Adrenal gland (tissue), 9 donors: ENCODE measurements at regions not wholly inside any gene's neighbourhood (a gene's known extent, or its start where the extent isn't known, plus 50 kb on each side); places are given as distances from the start of the nearest gene placed in this dataset.

Experiments
- DNase-seq, 7 donors: peaks; one replicate each; pipeline ENCODE4 v3.0.0-alpha.2; 2019 to 2020
- H3K27ac ChIP-seq, 5 donors: fragments of 200-600 bp; sonication (generic) in 4 of 5; 1 replicate in 3 of 5; 2 replicates in 2 of 5; pipeline versions ENCODE4 v1.5.1 to v1.8.0; 2016 to 2020; ENCODE audit warnings: mild to moderate bottlenecking in 1 of 5
- H3K27me3 ChIP-seq: fragments of 200-600 bp; 2 replicates; pipeline ENCODE4 v1.8.0; 2021
- H3K36me3 ChIP-seq, 2 donors: fragments of 200-600 bp; replicated peaks in 1 of 2; 1 replicate in 1 of 2; 2 replicates in 1 of 2; pipeline versions ENCODE4 v1.5.1 to v1.8.0; 2018 to 2022
- H3K4me1 ChIP-seq, 2 donors: fragments of 200-600 bp; replicated peaks in 1 of 2; 1 replicate in 1 of 2; 2 replicates in 1 of 2; pipeline versions ENCODE4 v1.5.1 to v1.8.0; 2018 to 2021
- H3K4me3 ChIP-seq, 4 donors: fragments of 200-600 bp; sonication (generic) in 3 of 4; one replicate each; pipeline ENCODE4 v1.5.1; 2016 to 2018
- H3K9me3 ChIP-seq, 3 donors: fragments of 200-600 bp; sonication (generic) in 1 of 3; replicated peaks in 1 of 3; 1 replicate in 2 of 3; 2 replicates in 1 of 3; pipeline versions ENCODE4 v1.5.1 to v1.8.0; 2016 to 2021
- CTCF ChIP-seq, 6 experiments: fragments of 450-650 bp in 4 of 6; fragments of 200-600 bp in 2 of 6; sonication (generic) in 1 of 6; IDR thresholded peaks; 1 replicate in 5 of 6; 2 replicates in 1 of 6; pipeline versions ENCODE4 v1.5.1 to v1.8.0; 2016 to 2021; ENCODE audit warnings: antibody characterized with exemption in 6 of 6, mild to moderate bottlenecking in 2 of 6, moderate library complexity in 1 of 6
- POLR2A ChIP-seq, 2 donors: fragments of 450-650 bp; IDR thresholded peaks; one replicate each; pipeline ENCODE4 v1.6.1; 2017; ENCODE audit warnings: antibody characterized with exemption in 2 of 2, mild to moderate bottlenecking in 2 of 2, moderate library complexity in 1 of 2
- WGBS, 4 donors: extraction: QIAGEN DNeasy Blood & Tissue Kit in 2 of 4; methylation state at CpG; one replicate each; pipeline versions ENCODE4 v1.1.5 to v1.1.7; 2013 to 2017; 5-methylcytosine and 5-hydroxymethylcytosine counted together
- intact Hi-C, 2 donors: fragments of 100-400 bp; cut with DNase I; formaldehyde crosslinking; loops; one replicate each; pipeline versions ENCODE4 v1.14.1 to v1.15.0; 2022 to 2023
- donor health status: healthy with polysubstance abuse.
- donor health status: Bipolar disorder and iron deficiency.
- donor health status: DM: yes; HTN: yes; CAD: no.
- donor health status: DM: no; HTN: no; CAD: no.
- donor health status: DM: no; HTN: no; CAD: no.

- no peaks in the 10 kb centered on the region for H3K9me3 ChIP-seq
- H3K27me3 ChIP-seq: no peaks in the 10 kb centered on the region
- H3K4me3 ChIP-seq: no peak overlapping the region
- no peak for DNase-seq
- intact Hi-C loops: no loop called here
- H3K4me1 ChIP-seq: no peaks in the 10 kb centered on the region
- WGBS, 4 donors: 79 to 91% (median 86%) methylated on average over 12 of the region's 12 CpGs
- no peaks in the 10 kb centered on the region for H3K36me3 ChIP-seq
- TF ChIP-seq POLR2A (IDR thresholded peaks at IDR 0.05) (no peak), CTCF (IDR thresholded peaks at IDR 0.05) (no peak)
- no peak overlapping the region for H3K27ac ChIP-seq
Observed at GRCh38 chr10:2014541-2014940, 277.2 kb upstream of the ADARB2 start.

- DNase-seq: no peak
- no peaks in the 10 kb centered on the region for H3K27me3 ChIP-seq
- H3K27ac ChIP-seq: no peak overlapping the region
- no peaks in the 10 kb centered on the region for H3K36me3 ChIP-seq
- H3K4me1 ChIP-seq: no peaks in the 10 kb centered on the region
- H3K4me3 ChIP-seq: no peak overlapping the region
- no peaks in the 10 kb centered on the region for H3K9me3 ChIP-seq
- 66 to 81% (median 74%) methylated on average over 4 to 5 of the region's 5 CpGs for WGBS, 4 donors
- TF ChIP-seq CTCF (IDR thresholded peaks at IDR 0.05) (no peak), POLR2A (IDR thresholded peaks at IDR 0.05) (no peak)
- intact Hi-C loops: no loop called here
Observed at GRCh38 chr10:2012209-2012608, 274.9 kb upstream of the ADARB2 start.

- H3K27me3 ChIP-seq: no peaks in the 10 kb centered on the region
- no peaks in the 10 kb centered on the region for H3K36me3 ChIP-seq
- H3K4me3 ChIP-seq: no peak overlapping the region
- no peak for DNase-seq
- no peak for TF ChIP-seq CTCF (IDR thresholded peaks at IDR 0.05)
- no peak for TF ChIP-seq POLR2A (IDR thresholded peaks at IDR 0.05)
- no peaks in the 10 kb centered on the region for H3K9me3 ChIP-seq
- intact Hi-C loops: no loop called here
- 57 to 82% (median 70%) methylated on average over 11 to 14 of the region's 14 CpGs for WGBS, 4 donors
- no peaks in the 10 kb centered on the region for H3K4me1 ChIP-seq
- H3K27ac ChIP-seq: no peak overlapping the region
Observed at GRCh38 chr10:2011106-2011716, 273.9 kb upstream of the ADARB2 start.

GRCh38 chr10:2005546-2005945, 268.2 kb upstream of the ADARB2 start:
- H3K36me3 ChIP-seq: no peaks in the 10 kb centered on the region
- no peak overlapping the region for H3K27ac ChIP-seq
- no peaks in the 10 kb centered on the region for H3K9me3 ChIP-seq
- no peak overlapping the region for H3K4me3 ChIP-seq
- DNase-seq: no peak
- TF ChIP-seq CTCF (IDR thresholded peaks at IDR 0.05): no peak
- no peak for TF ChIP-seq POLR2A (IDR thresholded peaks at IDR 0.05)
- H3K27me3 ChIP-seq: no peaks in the 10 kb centered on the region
- WGBS, 4 donors: 80 to 87% (median 83%) methylated on average over 8 of the region's 8 CpGs
- intact Hi-C loops: no loop called here
- no peaks in the 10 kb centered on the region for H3K4me1 ChIP-seq
